ENCODE measurements at regions not wholly inside any gene's neighbourhood (a gene's known extent, or its start where the extent isn't known, plus 50 kb on each side); places are given as distances from the start of the nearest gene placed in this dataset.
"Not testable (repeated sequence)": the region's sequence is repeated elsewhere in the genome, so short reads cannot be mapped to it uniquely, and the experiment has no call there.

DNA sequence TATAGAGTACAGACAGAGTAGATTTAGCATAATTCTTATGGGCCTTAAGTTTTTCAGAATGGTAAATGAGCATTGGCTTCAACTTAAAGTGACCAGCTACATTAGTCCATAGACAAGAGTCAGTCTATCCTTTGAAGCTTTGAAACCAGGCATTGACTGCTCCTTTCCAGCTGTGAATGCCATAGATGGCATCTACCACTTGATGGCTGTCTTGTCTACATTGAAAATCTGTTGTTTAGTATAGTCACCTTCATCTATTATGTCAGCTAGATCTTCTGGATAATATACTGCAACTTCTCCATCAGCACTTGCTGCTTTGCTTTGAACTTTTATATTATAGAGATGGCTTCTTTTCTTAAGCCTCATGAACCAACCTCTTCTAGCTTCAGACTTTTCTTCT is 146.1 kb upstream of the FOLH1 start:
- not testable (repeated sequence) for TF ChIP-seq MYC (IDR thresholded peaks at IDR 0.05; ENCODE audit: low read depth, low read length); CTCF (IDR thresholded peaks at IDR 0.05; ENCODE audit: extremely low read depth in 1 of 2, insufficient read depth in 1 of 2, low read depth in 1 of 2, low read length in 2 of 2); POLR2AphosphoS5 (IDR thresholded peaks at IDR 0.05; ENCODE audit: insufficient read depth, low read depth, low read length); EZH2 (IDR thresholded peaks at IDR 0.05; ENCODE audit: borderline replicate concordance, low read depth, low read length, severe bottlenecking)
